ENCODE measurements at regions not wholly inside any gene's neighbourhood (a gene's known extent, or its start where the extent isn't known, plus 50 kb on each side); places are given as distances from the start of the nearest gene placed in this dataset.
"Not testable (repeated sequence)": the region's sequence is repeated elsewhere in the genome, so short reads cannot be mapped to it uniquely, and the experiment has no call there.

- DNase-seq = not testable (repeated sequence)
Observed at GRCh38 chrX:13378562-13379518, 59.0 kb upstream of the ATXN3L start.

DNA sequence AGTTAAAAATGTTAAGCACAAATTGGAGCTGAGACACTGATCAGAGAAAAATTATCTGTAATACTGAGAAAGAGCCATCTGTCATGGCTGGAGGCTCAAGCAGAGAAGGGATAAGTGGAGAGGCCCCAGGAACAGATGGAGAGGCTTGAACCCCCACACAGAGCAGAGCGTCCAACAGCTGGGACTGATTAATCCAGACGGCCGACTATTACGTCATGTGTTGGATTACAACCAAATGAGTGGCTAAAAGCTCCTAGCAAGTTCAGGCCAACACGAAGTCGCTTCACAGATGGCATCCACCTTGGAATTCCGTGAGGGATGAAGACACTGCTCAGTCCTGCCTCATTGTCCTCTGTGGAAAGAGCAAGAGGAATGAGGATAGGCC lies 57.7 kb upstream of the ATXN3L start:
- DNase-seq = peak; percentile 88

GRCh38 chrX:13376857-13377549 lies 57.1 kb upstream of the ATXN3L start:
- peak; percentile 91 for DNase-seq

- not testable (repeated sequence) for DNase-seq
Observed at GRCh38 chrX:13375596-13375995, 55.7 kb upstream of the ATXN3L start.

DNA sequence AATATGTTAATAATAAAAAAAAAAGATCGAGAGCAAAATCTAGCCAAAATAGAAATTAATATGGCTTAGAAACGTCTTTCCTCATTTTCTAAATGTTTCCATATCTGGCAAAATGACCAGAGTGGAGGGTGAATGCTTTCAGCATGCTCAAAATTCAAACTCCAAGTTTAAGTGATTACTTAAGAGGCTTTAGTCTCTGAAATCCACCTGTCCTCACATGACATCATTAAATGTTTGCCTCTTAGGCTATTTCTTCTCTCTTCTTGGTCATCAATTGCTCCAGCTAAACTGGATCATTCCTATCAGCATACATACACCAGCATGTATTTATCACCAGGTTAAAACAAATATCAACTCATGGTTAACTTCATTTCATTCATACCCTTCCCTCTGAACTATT lies 54.5 kb upstream of the ATXN3L start:
- DNase-seq = no peak

DNA sequence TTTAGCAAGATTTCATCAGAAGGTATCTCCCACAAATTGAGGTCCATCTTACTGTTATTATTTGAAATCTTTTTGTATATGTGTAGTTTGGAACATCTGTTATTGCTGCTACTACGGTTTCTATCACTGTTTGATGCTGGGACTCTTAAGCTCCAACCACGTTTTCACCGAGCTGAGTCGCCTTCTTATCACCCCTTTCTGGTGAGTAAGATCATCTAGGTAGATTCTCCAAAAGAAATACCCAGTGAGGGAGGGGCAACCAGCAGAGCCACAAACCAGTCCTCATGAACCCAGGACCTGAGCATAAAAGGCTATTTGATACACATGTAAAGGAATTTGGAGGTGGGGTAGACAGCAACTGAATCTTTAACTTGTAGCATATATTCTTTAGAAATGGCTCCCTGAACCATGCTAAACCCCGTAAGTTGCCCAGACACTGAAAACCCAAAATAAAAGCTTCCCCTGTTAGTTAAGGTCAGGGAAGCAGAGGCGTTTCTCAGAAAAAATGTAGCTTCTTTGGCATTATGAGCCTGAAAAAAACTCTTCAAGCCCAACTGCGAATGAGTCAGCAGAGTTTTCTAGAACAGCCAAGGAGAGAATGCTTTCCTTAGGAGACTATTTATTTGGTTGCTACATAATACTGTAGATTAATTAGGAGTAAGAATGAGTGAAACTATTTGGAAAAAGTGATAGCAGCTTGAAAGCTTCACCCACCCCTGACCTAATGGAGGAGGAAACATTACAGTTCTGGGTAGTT lies 53.8 kb upstream of the ATXN3L start:
- no peak for DNase-seq

DNA sequence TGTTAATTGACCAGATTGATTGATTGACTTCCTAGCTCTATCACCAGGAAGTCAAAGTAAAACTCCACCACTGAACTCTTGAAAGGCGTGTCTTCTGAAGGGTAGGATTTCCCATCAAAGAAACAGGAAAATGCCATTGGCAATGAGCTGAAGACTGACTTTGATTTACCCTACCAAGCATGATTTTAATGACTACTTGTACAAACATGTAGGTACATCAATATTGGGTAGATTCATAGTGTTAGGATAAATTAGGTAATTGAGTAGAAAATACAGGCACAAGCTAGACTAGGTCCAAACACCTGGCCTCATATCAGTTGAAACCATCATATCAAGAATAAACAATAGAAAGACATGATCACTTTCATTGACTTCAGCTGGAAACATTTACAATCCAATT lies 53.2 kb upstream of the ATXN3L start:
- peak; percentile 32 for DNase-seq

GRCh38 chrX:13372203-13372980 lies 52.5 kb upstream of the ATXN3L start:
- no peak for DNase-seq

DNA sequence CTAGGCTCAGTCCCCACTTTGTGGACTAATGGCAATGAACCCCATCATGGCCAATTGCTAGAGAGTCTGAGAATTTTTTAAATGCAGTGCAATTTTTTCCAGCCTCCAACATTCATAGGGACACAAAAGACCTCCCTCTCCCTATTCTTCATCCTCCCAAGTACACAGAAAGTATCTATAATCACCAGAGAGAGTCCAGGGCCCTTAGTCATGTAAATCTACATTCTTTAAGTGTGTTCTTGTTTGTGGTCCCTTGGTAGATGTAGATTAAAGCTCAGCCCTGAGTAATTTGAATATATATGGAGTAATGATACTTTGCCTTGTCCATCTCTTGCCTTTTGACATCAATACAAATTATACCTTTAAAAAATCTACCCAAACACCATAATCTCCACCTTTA lies 51.3 kb upstream of the ATXN3L start:
- no peak for DNase-seq

DNA sequence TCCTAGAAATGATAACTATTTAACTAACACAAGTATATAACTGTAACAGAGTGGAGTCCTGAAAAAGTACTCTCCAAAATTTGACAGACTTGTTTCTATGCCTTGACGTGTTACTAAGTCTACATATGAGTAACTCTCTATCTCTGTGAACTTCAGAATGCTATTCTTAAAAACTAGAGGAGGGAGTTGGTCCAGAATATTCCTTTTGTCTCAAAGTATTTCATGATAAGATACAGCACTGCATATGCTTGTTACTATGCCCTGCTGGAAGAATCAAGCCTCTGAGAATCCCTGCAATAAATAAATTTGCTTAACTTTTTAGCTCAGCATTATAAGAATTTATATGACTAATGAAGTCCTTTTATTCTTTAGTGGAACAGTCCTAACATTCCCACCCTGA lies 50.9 kb upstream of the ATXN3L start:
- DNase-seq = no peak

Data from NCI-H2171 treated with DMSO at 0.1 percent for 48 hours (cell line).